ENCODE measurements at regions not wholly inside any gene's neighbourhood (a gene's known extent, or its start where the extent isn't known, plus 50 kb on each side); places are given as distances from the start of the nearest gene placed in this dataset.

DNA sequence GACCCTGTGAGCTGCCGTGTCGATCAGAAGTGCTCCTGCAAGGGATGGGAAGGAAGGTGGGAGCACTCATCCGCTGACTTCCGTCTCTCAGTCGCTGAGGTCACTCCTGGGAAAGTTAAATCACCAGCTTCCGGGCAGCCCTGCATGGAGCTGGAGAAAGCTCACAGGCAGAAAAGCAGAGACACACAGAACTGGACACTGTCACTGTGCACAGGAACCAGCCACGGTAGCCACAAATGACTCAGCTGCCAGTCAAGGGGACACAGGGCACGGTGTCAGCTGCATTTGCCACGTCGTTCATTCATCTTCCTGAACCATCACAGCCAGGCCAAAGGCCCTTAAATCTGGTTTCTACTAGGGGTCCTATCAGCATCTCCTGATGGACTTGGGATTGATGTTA is 226.4 kb upstream of the PSMD7 start:
- DNase-seq (ENCODE audit: low read depth) = no peak
- no peak for FAIRE-seq

DNA sequence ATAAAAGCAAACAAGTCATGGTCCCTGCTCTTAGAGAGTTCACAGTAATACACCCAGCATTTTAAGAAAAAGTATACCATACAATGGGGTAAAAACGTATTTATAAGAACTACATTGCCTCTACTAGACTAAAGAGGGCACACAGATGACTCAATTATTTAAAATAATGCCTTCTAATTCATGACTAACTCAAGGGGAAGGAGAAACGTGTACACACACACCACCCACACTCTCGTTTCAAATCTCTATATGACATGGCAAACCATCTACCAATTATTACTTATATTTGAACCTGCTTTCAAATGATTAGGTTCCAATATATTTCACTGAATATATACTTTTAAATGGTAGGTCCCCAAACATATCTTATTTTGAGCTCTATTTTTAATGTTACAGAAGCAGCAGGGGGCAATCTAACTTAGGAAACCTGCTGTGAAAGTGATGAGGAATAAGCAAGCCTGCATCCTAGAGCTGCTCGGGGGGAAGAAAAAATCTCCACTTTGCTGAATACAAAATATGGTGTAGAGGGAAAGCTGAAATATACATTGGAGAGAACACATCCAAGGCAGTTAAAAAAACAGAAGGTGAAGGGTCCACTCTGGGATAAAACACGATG is 232.4 kb upstream of the PSMD7 start:
- FAIRE-seq (no peak), DNase-seq (ENCODE audit: low read depth) (no peak)
- no peaks in the 10 kb centered on the region for H3K27me3 ChIP-seq (ENCODE audit: control insufficient read depth, insufficient read depth, low read length)
- TF ChIP-seq, protein P1, sequence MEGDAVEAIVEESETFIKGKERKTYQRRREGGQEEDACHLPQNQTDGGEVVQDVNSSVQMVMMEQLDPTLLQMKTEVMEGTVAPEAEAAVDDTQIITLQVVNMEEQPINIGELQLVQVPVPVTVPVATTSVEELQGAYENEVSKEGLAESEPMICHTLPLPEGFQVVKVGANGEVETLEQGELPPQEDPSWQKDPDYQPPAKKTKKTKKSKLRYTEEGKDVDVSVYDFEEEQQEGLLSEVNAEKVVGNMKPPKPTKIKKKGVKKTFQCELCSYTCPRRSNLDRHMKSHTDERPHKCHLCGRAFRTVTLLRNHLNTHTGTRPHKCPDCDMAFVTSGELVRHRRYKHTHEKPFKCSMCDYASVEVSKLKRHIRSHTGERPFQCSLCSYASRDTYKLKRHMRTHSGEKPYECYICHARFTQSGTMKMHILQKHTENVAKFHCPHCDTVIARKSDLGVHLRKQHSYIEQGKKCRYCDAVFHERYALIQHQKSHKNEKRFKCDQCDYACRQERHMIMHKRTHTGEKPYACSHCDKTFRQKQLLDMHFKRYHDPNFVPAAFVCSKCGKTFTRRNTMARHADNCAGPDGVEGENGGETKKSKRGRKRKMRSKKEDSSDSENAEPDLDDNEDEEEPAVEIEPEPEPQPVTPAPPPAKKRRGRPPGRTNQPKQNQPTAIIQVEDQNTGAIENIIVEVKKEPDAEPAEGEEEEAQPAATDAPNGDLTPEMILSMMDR (IDR thresholded peaks at IDR 0.05; ENCODE audit: insufficient read depth, low read length, severe bottlenecking) = no peak
- no peak overlapping the region for H3K4me3 ChIP-seq (ENCODE audit: low read depth, low read length)
- no peaks in the 10 kb centered on the region for H3K36me3 ChIP-seq (ENCODE audit: control insufficient read depth, insufficient read depth, low read length)

More for the DNA sequence above, 226.4 kb upstream of the PSMD7 start:
- H3K36me3 ChIP-seq (ENCODE audit: control insufficient read depth, insufficient read depth, low read length) = no peaks in the 10 kb centered on the region
- H3K4me3 ChIP-seq (ENCODE audit: low read depth, low read length) = no peak overlapping the region
- H3K27me3 ChIP-seq (ENCODE audit: control insufficient read depth, insufficient read depth, low read length) = no peaks in the 10 kb centered on the region
- TF ChIP-seq, protein P1 (IDR thresholded peaks at IDR 0.05; ENCODE audit: insufficient read depth, low read length, severe bottlenecking) = no peak

DNA sequence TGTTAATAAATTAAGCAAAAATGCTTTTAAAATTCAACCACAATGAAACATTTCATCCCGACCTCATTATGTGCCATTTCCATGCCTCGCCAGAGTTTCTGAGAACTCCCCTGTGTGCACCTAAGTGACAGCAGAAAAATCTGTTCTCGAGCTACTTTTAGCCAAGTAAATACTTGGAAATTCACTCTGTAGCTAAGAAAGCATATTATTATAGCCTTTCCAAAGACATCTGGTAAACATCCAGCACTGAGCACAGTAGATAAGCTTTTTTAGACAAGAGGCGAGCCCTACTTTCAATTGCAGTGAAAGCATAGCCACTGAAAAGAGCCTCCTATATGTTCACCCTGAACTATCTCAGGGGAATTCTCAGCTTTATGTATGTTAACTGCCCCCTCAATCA is 242.8 kb upstream of the PSMD7 start:
- TF ChIP-seq, protein P1 (IDR thresholded peaks at IDR 0.05; ENCODE audit: insufficient read depth, low read length, severe bottlenecking) = no peak
- no peak for DNase-seq (ENCODE audit: low read depth)
- no peaks in the 10 kb centered on the region for H3K36me3 ChIP-seq (ENCODE audit: control insufficient read depth, insufficient read depth, low read length)
- no peaks in the 10 kb centered on the region for H3K27me3 ChIP-seq (ENCODE audit: control insufficient read depth, insufficient read depth, low read length)
- H3K4me3 ChIP-seq (ENCODE audit: low read depth, low read length) = no peak overlapping the region
- no peak for FAIRE-seq

DNA sequence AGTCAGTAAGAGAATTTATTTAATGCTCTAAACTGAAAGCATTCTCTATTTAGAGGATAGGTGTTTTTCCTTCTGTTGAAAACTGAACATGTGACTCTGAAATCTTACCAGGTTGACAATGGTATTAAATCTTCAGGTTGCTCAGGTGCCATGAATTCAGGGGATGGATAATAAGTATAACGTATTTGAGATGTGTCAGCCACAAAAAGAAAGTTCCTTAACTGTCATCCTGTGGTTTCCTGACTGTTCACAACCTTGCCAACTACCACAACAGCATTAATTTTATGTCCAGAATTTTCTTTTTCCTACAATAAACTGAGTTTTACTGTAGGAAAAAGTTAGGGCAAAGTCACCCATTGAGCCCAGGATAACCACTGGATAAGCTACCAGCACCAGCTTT is 243.3 kb upstream of the PSMD7 start:
- Histone ChIP-seq H3K36me3 (ENCODE audit: control insufficient read depth, insufficient read depth, low read length) (no peaks in the 10 kb centered on the region), H3K27me3 (ENCODE audit: control insufficient read depth, insufficient read depth, low read length) (no peaks in the 10 kb centered on the region), H3K4me3 (ENCODE audit: low read depth, low read length) (no peak overlapping the region)
- DNase-seq (ENCODE audit: low read depth) (no peak), FAIRE-seq (no peak)
- TF ChIP-seq, protein P1 (IDR thresholded peaks at IDR 0.05; ENCODE audit: insufficient read depth, low read length, severe bottlenecking) = no peak

DNA sequence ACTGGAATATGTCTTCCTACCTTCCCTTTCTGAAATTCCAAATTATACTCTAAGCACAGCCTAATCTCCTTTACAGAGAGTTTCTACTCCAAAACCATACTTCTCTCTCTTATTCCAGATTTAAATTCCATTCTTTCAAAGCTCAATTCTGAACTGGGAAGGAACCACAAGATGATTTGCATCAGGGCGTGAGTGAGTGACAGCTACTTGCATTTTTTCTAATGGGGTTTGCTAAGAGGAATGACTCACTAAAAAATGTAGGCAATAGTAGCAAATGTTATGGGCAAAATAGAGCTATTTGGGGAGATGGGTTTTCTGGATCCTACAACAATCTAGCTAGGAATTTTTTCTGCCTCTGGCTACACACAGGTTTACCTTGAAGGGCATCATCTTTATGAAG is 244.6 kb upstream of the PSMD7 start:
- no peak for FAIRE-seq
- no peaks in the 10 kb centered on the region for H3K27me3 ChIP-seq (ENCODE audit: control insufficient read depth, insufficient read depth, low read length)
- H3K36me3 ChIP-seq (ENCODE audit: control insufficient read depth, insufficient read depth, low read length) = no peaks in the 10 kb centered on the region
- H3K4me3 ChIP-seq (ENCODE audit: low read depth, low read length) = no peak overlapping the region
- DNase-seq (ENCODE audit: low read depth) = peak; percentile 27
- TF ChIP-seq, protein P1 (IDR thresholded peaks at IDR 0.05; ENCODE audit: insufficient read depth, low read length, severe bottlenecking) = no peak

DNA sequence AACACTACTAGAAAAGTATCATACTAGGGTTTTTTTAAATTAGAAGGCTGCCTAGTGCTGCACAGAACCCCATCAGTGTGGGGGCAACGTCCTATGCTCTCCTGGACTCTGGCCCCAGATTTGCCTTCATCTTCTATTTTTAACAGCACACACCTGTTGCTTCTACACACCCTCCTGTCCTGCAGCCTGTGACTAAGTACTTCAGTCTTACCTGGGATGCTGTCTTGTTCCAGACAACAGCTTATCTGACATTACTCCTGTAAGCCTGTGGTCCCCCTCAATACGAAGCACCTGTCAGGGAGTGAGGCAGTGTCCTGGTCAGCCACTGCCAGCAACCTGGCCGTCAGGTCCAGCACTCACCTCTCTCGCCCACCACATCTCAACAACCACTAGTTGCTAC is 247.6 kb upstream of the PSMD7 start:
- Histone ChIP-seq H3K4me3 (ENCODE audit: low read depth, low read length) (no peak overlapping the region), H3K36me3 (ENCODE audit: control insufficient read depth, insufficient read depth, low read length) (no peaks in the 10 kb centered on the region), H3K27me3 (ENCODE audit: control insufficient read depth, insufficient read depth, low read length) (no peaks in the 10 kb centered on the region)
- FAIRE-seq = no peak
- TF ChIP-seq, protein P1 (IDR thresholded peaks at IDR 0.05; ENCODE audit: insufficient read depth, low read length, severe bottlenecking) = no peak
- no peak for DNase-seq (ENCODE audit: low read depth)
